SK-N-SH treated with all-trans-retinoic acid at 6 μM for 48 hours (cell line): ENCODE measurements at regions not wholly inside any gene's neighbourhood (a gene's known extent, or its start where the extent isn't known, plus 50 kb on each side); places are given as distances from the start of the nearest gene placed in this dataset.

Source experiments
- ARNTL ChIP-seq: fragments of 450-650 bp; formaldehyde crosslinking; IDR thresholded peaks from 2 replicates; pipeline ENCODE4 v1.5.0; 2020; ENCODE audit warnings: low read depth, mild to moderate bottlenecking, moderate library complexity, borderline replicate concordance
- BACH2 ChIP-seq: fragments of 250-450 bp; sonication (Bioruptor Pico); IDR thresholded peaks from 2 replicates; pipeline ENCODE4 v1.9.0; 2021; ENCODE audit warnings: mild to moderate bottlenecking, borderline replicate concordance
- OSR1 ChIP-seq: fragments of 250-450 bp; sonication (Bioruptor Pico); IDR thresholded peaks from 2 replicates; pipeline ENCODE4 v1.8.0; 2022; ENCODE audit warnings: moderate library complexity, mild to moderate bottlenecking, inconsistent platforms
- RARB ChIP-seq: fragments of 250-450 bp; sonication (Bioruptor Pico); IDR thresholded peaks from 2 replicates; pipeline ENCODE4 v1.8.0; 2021; ENCODE audit warnings: mild to moderate bottlenecking, moderate library complexity
- TCF4 ChIP-seq: fragments of 250-450 bp; sonication (Bioruptor Pico); IDR thresholded peaks from 2 replicates; pipeline ENCODE4 v1.8.0; 2021; ENCODE audit warnings: mild to moderate bottlenecking, moderate library complexity, borderline replicate concordance
- TOX ChIP-seq: fragments of 250-450 bp; sonication (Bioruptor Pico); IDR thresholded peaks from 2 replicates; pipeline ENCODE4 v1.8.0; 2021; ENCODE audit warnings: mild to moderate bottlenecking, moderate library complexity, borderline replicate concordance
- ZC3H10 ChIP-seq: fragments of 250-450 bp; sonication (Bioruptor Pico); IDR thresholded peaks from 2 replicates; pipeline ENCODE4 v1.5.1; 2021; ENCODE audit warnings: mild to moderate bottlenecking, moderate library complexity
- ZFP3 ChIP-seq: fragments of 250-450 bp; sonication (Bioruptor Pico); IDR thresholded peaks from 2 replicates; pipeline ENCODE4 v1.5.0; 2020; ENCODE audit warnings: mild to moderate bottlenecking, moderate library complexity
- TF ChIP-seq, protein P1 (sequence below): fragments of 250-450 bp; sonication (Bioruptor Pico); IDR thresholded peaks from 2 replicates; pipeline ENCODE4 v1.5.1; 2020; ENCODE audit warnings: low read depth, mild to moderate bottlenecking, moderate library complexity
- TF ChIP-seq, protein P2 (sequence below): fragments of 250-450 bp; sonication (Bioruptor Pico); IDR thresholded peaks from 2 replicates; pipeline ENCODE4 v1.8.0; 2020; ENCODE audit warnings: mild to moderate bottlenecking, moderate library complexity, borderline replicate concordance
- TF ChIP-seq, protein P3 (sequence below): fragments of 250-450 bp; sonication (Bioruptor Pico); IDR thresholded peaks from 2 replicates; pipeline ENCODE4 v1.5.1; 2021; ENCODE audit warnings: mild to moderate bottlenecking, moderate library complexity

DNA sequence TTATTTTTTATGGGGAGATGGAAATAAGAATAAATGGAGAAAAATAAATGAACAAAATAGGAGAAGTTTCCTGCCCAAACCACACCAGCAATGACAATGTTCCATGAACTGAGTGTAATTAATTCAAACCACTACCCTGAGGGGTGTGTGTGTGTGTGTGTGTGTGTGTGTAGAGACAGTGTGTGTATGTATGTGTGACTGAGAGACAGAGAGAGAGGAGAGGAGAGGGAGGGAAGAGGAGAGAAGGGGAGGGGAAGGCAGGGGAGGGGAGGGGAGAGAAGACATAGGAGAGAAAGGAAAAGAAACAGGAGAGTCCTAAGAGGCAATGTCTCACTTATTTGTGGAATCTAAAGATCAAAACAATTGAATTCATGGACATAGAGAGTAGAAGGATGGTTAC, 65.0 kb upstream of the POU2AF1 start:
- TF ChIP-seq OSR1 (CRISPR knock-in tag), result no peak
- no peak for TF ChIP-seq ARNTL
- TF ChIP-seq ZC3H10 (CRISPR knock-in tag), result no peak
- TF ChIP-seq, protein P1, sequence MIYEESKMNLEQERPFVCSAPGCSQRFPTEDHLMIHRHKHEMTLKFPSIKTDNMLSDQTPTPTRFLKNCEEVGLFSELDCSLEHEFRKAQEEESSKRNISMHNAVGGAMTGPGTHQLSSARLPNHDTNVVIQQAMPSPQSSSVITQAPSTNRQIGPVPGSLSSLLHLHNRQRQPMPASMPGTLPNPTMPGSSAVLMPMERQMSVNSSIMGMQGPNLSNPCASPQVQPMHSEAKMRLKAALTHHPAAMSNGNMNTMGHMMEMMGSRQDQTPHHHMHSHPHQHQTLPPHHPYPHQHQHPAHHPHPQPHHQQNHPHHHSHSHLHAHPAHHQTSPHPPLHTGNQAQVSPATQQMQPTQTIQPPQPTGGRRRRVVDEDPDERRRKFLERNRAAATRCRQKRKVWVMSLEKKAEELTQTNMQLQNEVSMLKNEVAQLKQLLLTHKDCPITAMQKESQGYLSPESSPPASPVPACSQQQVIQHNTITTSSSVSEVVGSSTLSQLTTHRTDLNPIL (CRISPR knock-in tag), result no peak
- TF ChIP-seq BACH2 (CRISPR knock-in tag), result no peak
- TF ChIP-seq TOX (CRISPR knock-in tag), result no peak
- TF ChIP-seq, protein P2, sequence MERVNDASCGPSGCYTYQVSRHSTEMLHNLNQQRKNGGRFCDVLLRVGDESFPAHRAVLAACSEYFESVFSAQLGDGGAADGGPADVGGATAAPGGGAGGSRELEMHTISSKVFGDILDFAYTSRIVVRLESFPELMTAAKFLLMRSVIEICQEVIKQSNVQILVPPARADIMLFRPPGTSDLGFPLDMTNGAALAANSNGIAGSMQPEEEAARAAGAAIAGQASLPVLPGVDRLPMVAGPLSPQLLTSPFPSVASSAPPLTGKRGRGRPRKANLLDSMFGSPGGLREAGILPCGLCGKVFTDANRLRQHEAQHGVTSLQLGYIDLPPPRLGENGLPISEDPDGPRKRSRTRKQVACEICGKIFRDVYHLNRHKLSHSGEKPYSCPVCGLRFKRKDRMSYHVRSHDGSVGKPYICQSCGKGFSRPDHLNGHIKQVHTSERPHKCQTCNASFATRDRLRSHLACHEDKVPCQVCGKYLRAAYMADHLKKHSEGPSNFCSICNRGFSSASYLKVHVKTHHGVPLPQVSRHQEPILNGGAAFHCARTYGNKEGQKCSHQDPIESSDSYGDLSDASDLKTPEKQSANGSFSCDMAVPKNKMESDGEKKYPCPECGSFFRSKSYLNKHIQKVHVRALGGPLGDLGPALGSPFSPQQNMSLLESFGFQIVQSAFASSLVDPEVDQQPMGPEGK, result no peak
- TF ChIP-seq ZFP3 (CRISPR knock-in tag), result no peak
- no peak for TF ChIP-seq TCF4
- TF ChIP-seq, protein P3, sequence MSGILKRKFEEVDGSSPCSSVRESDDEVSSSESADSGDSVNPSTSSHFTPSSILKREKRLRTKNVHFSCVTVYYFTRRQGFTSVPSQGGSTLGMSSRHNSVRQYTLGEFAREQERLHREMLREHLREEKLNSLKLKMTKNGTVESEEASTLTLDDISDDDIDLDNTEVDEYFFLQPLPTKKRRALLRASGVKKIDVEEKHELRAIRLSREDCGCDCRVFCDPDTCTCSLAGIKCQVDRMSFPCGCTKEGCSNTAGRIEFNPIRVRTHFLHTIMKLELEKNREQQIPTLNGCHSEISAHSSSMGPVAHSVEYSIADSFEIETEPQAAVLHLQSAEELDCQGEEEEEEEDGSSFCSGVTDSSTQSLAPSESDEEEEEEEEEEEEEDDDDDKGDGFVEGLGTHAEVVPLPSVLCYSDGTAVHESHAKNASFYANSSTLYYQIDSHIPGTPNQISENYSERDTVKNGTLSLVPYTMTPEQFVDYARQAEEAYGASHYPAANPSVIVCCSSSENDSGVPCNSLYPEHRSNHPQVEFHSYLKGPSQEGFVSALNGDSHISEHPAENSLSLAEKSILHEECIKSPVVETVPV (CRISPR knock-in tag), result no peak
- TF ChIP-seq RARB (CRISPR knock-in tag), result no peak
